C4-2B (cell line): ENCODE measurements at regions not wholly inside any gene's neighbourhood (a gene's known extent, or its start where the extent isn't known, plus 50 kb on each side); places are given as distances from the start of the nearest gene placed in this dataset.

ENCODE experiments used
- CTCF ChIP-seq: fragments of 450-650 bp; conservative IDR thresholded peaks from 2 replicates; pipeline ENCODE4 v1.5.1; 2017; ENCODE audit warnings: mild to moderate bottlenecking
- ZFX ChIP-seq: fragments of 450-650 bp; IDR thresholded peaks from 2 replicates; pipeline ENCODE4 v1.6.1; 2017

GRCh38 chr2:129702416-129703176 lies 276.9 kb upstream of the RAB6C start:
- TF ChIP-seq CTCF (no peak), ZFX (no peak)
